Neural cell (in vitro differentiated cells): ENCODE measurements at regions not wholly inside any gene's neighbourhood (a gene's known extent, or its start where the extent isn't known, plus 50 kb on each side); places are given as distances from the start of the nearest gene placed in this dataset.

ENCODE experiments used
- H2AFZ ChIP-seq: fragments of 200-600, 300-800 bp; sonication (generic), shearing (Covaris generic); 2 replicates; pipeline ENCODE4 v1.6.0; 2014; ENCODE audit warnings: low read depth, mild to moderate bottlenecking, antibody characterized with exemption, low read length, moderate library complexity
- H3F3A ChIP-seq: fragments of 200-600 bp; shearing (Covaris generic); 2 replicates; pipeline ENCODE4 v1.6.1; 2016; ENCODE audit warnings: mild to moderate bottlenecking, moderate library complexity, mixed read lengths, antibody characterized with exemption, low read length; ENCODE audit not compliant: insufficient read depth, poor library complexity, severe bottlenecking
- H3K27ac ChIP-seq: fragments of 200-600, 300-800 bp; sonication (generic), shearing (Covaris generic); 2 replicates; pipeline ENCODE4 v1.5.1; 2014; ENCODE audit warnings: mild to moderate bottlenecking, low read length, moderate library complexity
- H3K27me3 ChIP-seq: fragments of 300-800, 200-600 bp; sonication (generic), shearing (Covaris generic); 2 replicates; pipeline ENCODE4 v1.6.0; 2014; ENCODE audit warnings: mild to moderate bottlenecking, low read depth, low read length, moderate library complexity; ENCODE audit not compliant: insufficient read depth
- H3K36me3 ChIP-seq: fragments of 300-800, 200-600 bp; sonication (generic), shearing (Covaris generic); 2 replicates; pipeline ENCODE4 v1.5.1; 2014; ENCODE audit warnings: mild to moderate bottlenecking, antibody characterized with exemption, low read length, moderate library complexity; ENCODE audit not compliant: insufficient read depth
- H3K4me2 ChIP-seq: fragments of 300-800, 200-600 bp; sonication (generic), shearing (Covaris generic); 2 replicates; pipeline ENCODE4 v1.6.0; 2014; ENCODE audit warnings: mild to moderate bottlenecking, low read length
- H3K4me3 ChIP-seq: fragments of 300-800, 200-600 bp; sonication (generic), shearing (Covaris generic); 2 replicates; pipeline ENCODE4 v1.5.1; 2014; ENCODE audit warnings: mild to moderate bottlenecking, low read length, moderate library complexity
- H3K79me2 ChIP-seq: fragments of 200-600 bp; shearing (Covaris generic); replicated peaks from 2 replicates; pipeline ENCODE4 v1.6.0; 2014; ENCODE audit warnings: mild to moderate bottlenecking, low read length, moderate library complexity; ENCODE audit not compliant: insufficient read depth
- H3K9ac ChIP-seq: fragments of 300-800, 200-600 bp; sonication (generic), shearing (Covaris generic); 2 replicates; pipeline ENCODE4 v1.6.1; 2016; ENCODE audit warnings: mild to moderate bottlenecking, low read length, mixed read lengths
- H3K9me2 ChIP-seq: fragments of 200-600 bp; shearing (Covaris generic); 2 replicates; pipeline ENCODE4 v1.6.1; 2016; ENCODE audit warnings: mild to moderate bottlenecking, low read length, mixed read lengths; ENCODE audit not compliant: insufficient read depth
- H3K9me3 ChIP-seq: fragments of 200-600, 300-800 bp; sonication (generic), shearing (Covaris generic); 2 replicates; pipeline ENCODE4 v1.6.1; 2016; ENCODE audit warnings: mild to moderate bottlenecking, mixed run types, low read length, moderate library complexity, mixed read lengths
- H4K20me1 ChIP-seq: fragments of 200-600 bp; shearing (Covaris generic); 2 replicates; pipeline ENCODE4 v1.6.1; 2016; ENCODE audit warnings: mild to moderate bottlenecking, mixed run types; ENCODE audit not compliant: insufficient read depth
- CTCF ChIP-seq: fragments of 450-650 bp; IDR thresholded peaks from 2 replicates; pipeline ENCODE4 v1.5.1; 2014; ENCODE audit warnings: antibody characterized with exemption, mild to moderate bottlenecking, moderate library complexity; ENCODE audit not compliant: poor library complexity, severe bottlenecking
- EP300 ChIP-seq: fragments of 450-650 bp; conservative IDR thresholded peaks from 2 replicates; pipeline ENCODE4 v1.6.1; 2014; ENCODE audit warnings: antibody characterized with exemption, mild to moderate bottlenecking, moderate library complexity; ENCODE audit not compliant: poor library complexity, severe bottlenecking
- POLR2AphosphoS5 ChIP-seq: IDR thresholded peaks from 2 replicates; pipeline ENCODE4 v1.6.1; 2012
- RAD21 ChIP-seq: fragments of 450-650 bp; conservative IDR thresholded peaks from 2 replicates; pipeline ENCODE4 v1.6.1; 2014; ENCODE audit warnings: antibody characterized with exemption, mild to moderate bottlenecking, moderate library complexity
- SMC3 ChIP-seq: fragments of 450-650 bp; conservative IDR thresholded peaks from 2 replicates; pipeline ENCODE4 v1.6.1; 2014; ENCODE audit warnings: antibody characterized with exemption, mild to moderate bottlenecking, moderate library complexity; ENCODE audit not compliant: poor library complexity
- TAF1 ChIP-seq: IDR thresholded peaks from 2 replicates; pipeline ENCODE4 v1.6.1; 2012; ENCODE audit warnings: low read depth
- TF ChIP-seq, protein P1 (sequence below): IDR thresholded peaks from 2 replicates; pipeline ENCODE4 v1.6.1; 2012; ENCODE audit warnings: borderline replicate concordance

DNA sequence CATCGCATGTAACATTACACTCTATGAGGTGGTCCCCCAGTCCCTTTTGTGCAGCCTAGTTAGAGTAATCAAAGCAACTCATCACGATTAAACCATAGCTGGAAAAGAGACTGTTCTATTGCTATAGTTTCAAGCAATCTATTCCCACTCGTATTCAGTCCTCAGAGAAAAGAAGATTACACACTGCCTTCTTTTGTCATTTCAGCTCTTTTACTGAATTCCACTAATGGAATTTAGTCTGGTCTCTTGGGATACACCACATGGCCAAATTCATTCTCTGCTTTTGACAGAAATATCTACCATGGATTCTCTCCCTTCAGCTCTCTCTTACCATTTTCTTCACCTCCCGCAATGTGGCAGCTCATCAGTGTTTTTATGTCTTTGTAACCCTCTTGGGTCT lies 108.9 kb upstream of the HDAC9 start:
- Histone ChIP-seq H3F3A (no peaks in the 10 kb centered on the region), H3K9me2 (no peaks in the 10 kb centered on the region), H3K27ac (peak overlapping the region; percentile 40), H3K4me3 (peak overlapping the region; percentile 7), H3K9ac (no peak overlapping the region), H3K27me3 (no peaks in the 10 kb centered on the region), H3K79me2 (no peaks in the 10 kb centered on the region), H4K20me1 (no peaks in the 10 kb centered on the region), H3K4me2 (peak overlapping the region; percentile 16), H2AFZ (no peak overlapping the region), H3K36me3 (no peaks in the 10 kb centered on the region), H3K9me3 (no peaks in the 10 kb centered on the region)
- peak; percentile 67 for TF ChIP-seq POLR2AphosphoS5
- TF ChIP-seq EP300 = peak; percentile 77
- TF ChIP-seq, protein P1, sequence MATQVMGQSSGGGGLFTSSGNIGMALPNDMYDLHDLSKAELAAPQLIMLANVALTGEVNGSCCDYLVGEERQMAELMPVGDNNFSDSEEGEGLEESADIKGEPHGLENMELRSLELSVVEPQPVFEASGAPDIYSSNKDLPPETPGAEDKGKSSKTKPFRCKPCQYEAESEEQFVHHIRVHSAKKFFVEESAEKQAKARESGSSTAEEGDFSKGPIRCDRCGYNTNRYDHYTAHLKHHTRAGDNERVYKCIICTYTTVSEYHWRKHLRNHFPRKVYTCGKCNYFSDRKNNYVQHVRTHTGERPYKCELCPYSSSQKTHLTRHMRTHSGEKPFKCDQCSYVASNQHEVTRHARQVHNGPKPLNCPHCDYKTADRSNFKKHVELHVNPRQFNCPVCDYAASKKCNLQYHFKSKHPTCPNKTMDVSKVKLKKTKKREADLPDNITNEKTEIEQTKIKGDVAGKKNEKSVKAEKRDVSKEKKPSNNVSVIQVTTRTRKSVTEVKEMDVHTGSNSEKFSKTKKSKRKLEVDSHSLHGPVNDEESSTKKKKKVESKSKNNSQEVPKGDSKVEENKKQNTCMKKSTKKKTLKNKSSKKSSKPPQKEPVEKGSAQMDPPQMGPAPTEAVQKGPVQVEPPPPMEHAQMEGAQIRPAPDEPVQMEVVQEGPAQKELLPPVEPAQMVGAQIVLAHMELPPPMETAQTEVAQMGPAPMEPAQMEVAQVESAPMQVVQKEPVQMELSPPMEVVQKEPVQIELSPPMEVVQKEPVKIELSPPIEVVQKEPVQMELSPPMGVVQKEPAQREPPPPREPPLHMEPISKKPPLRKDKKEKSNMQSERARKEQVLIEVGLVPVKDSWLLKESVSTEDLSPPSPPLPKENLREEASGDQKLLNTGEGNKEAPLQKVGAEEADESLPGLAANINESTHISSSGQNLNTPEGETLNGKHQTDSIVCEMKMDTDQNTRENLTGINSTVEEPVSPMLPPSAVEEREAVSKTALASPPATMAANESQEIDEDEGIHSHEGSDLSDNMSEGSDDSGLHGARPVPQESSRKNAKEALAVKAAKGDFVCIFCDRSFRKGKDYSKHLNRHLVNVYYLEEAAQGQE = no peak

GRCh38 chr7:18387191-18387735 lies 108.3 kb upstream of the HDAC9 start:
- no peak overlapping the region for H3K9ac ChIP-seq
- no peaks in the 10 kb centered on the region for H3F3A ChIP-seq
- H3K27ac ChIP-seq = peak overlapping the region; percentile 40
- no peak overlapping the region for H2AFZ ChIP-seq
- no peaks in the 10 kb centered on the region for H3K27me3 ChIP-seq
- no peak overlapping the region for H3K4me2 ChIP-seq
- no peak overlapping the region for H3K4me3 ChIP-seq
- TF ChIP-seq CTCF = no peak
- TF ChIP-seq SMC3 = no peak
- no peak for TF ChIP-seq TAF1
- no peak for TF ChIP-seq RAD21
- TF ChIP-seq, protein P1 = no peak
- no peaks in the 10 kb centered on the region for H4K20me1 ChIP-seq
- H3K36me3 ChIP-seq = no peaks in the 10 kb centered on the region
- H3K9me3 ChIP-seq = no peaks in the 10 kb centered on the region
- no peaks in the 10 kb centered on the region for H3K79me2 ChIP-seq
- no peaks in the 10 kb centered on the region for H3K9me2 ChIP-seq
